GM18519 (cell line): ENCODE measurements at regions not wholly inside any gene's neighbourhood (a gene's known extent, or its start where the extent isn't known, plus 50 kb on each side); places are given as distances from the start of the nearest gene placed in this dataset.

Experiments used
- ATAC-seq: cut with Tn5 transposase; IDR thresholded peaks from one replicate; pipeline ENCODE4 v1.9.1; 2021; ENCODE audit warnings: mild to moderate bottlenecking, moderate library complexity; ENCODE audit not compliant: unreplicated experiment, low FRiP score

- no peak for ATAC-seq
These were observed 96.9 kb upstream of the ARMC2 start for GRCh38 chr6:108751282-108751681.

GRCh38 chr6:108751851-108752732 lies 96.1 kb upstream of the ARMC2 start:
- no peak for ATAC-seq

DNA sequence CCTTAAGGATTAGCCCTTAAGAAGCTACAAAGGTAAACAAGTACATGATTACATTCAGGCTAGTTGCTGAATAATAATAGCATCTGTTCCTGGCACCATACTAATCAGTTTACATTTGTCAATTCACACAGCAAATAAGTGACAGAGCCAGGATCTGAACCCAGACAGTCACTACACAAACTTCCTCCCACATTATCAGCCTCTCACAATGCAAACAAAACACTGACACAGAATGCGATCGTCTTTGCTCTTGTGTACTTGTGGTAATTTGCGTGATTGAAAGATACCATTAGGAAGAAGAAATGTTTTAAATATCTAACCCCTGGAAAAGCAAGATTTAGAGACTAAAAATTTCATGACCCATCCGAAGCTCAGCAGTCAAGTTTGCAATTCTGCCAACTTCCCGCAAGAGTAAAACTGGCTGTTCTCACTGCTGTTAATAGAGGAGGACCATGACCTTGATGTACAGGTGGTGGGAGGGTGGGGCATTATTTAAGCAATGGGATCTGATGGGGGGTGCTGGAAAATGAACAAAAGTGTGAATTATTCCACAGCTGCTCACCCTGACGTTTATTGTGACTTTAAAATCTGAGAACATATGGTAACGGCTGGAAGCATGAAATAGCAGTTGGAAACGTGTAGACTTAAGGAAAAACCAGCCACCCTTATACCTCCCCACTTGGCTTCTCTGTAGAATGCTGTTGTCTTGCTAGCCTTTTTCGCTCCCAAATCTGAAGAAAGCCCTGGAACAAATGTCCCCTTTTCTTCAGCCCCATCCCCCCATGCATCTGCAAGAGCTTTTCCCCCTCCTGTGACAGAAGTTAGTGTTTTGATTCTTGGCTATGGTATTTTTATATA lies 95.3 kb upstream of the ARMC2 start:
- ATAC-seq = no peak

GRCh38 chr6:108755257-108756240 lies 92.7 kb upstream of the ARMC2 start:
- ATAC-seq = no peak

GRCh38 chr6:108757357-108757756 lies 90.9 kb upstream of the ARMC2 start:
- no peak for ATAC-seq

DNA sequence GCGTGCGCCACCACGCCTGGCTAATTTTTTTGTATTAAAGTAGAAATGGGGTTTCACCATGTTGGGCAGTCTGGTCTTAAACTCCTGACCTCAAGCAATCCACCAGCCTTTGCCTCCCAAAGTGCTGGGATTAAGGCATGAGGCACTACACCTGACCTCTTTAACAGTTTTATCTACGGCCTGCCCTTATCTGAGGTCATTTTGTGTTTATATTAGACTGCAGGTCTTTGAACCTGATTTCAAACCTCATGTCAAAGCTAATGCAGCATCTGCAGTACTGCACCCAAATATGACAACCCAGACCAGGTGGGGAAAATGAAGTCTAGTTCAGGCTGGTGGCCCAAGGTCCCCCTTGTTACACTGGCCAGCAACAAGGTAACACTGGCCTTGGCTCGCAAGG lies 89.3 kb upstream of the ARMC2 start:
- ATAC-seq = no peak

GRCh38 chr6:108760126-108761050 lies 87.8 kb upstream of the ARMC2 start:
- no peak for ATAC-seq

DNA sequence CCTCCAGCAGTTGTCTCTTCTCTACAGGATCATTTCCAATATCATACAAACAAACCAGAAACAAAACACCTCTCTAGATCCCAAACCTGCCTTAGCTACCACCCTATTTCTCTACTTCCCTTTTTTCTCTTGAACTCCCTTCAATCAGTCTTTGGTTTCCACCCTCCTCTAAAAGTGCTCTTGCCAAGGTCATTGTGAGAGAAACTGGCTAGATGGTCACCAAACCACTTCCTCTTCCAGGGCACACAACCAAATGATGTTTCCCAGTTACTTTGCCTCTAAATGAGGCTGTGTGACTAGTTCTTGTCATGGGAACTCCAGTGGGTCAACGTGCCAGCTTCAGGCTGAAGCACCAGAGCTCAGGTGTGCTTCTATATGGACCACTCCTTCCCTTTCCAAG lies 85.8 kb upstream of the ARMC2 start:
- ATAC-seq = no peak

GRCh38 chr6:108763931-108764579 lies 84.2 kb upstream of the ARMC2 start:
- ATAC-seq = no peak

GRCh38 chr6:108764580-108764950 lies 83.7 kb upstream of the ARMC2 start:
- no peak for ATAC-seq

GRCh38 chr6:108765495-108765894 lies 82.7 kb upstream of the ARMC2 start:
- ATAC-seq = no peak

DNA sequence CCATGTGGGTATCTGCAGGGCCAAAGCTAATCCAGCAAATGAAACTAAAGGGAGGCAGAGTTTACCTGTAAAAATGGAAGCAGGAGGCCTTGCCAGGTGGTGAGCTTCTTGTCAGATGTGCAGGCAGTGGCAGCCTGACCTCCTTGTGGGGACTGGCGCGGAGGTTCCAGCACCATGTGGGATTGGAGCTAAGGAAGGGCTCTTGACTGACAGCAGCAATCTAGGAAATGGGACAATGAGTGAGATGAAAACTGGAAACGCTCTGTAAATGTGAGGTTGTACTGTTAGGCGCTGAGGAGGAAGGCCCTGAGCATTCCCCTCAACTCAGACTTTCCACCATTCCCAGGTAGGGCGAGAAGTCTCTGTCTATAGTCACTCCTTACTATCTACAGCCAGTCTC lies 81.8 kb upstream of the ARMC2 start:
- no peak for ATAC-seq

DNA sequence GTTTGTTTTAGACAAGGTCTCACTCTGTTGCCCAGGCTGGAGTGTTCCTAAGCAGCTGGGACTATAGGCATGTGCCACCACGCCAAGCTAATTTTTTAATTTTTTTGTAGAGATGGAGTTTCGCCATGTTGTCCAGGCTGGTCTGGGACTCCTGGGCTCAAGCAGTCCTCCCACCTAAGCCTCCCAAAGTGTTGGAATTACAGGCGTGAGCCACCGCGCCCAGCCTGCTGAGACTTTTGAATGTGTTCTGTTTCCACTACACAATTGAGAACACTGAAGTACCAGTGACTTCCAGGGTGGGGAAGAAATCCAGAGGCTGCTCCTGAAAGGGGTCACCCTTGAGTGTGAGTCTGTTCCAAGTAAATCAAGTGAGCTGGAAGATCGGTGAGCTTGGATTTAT lies 81.3 kb upstream of the ARMC2 start:
- ATAC-seq = no peak

DNA sequence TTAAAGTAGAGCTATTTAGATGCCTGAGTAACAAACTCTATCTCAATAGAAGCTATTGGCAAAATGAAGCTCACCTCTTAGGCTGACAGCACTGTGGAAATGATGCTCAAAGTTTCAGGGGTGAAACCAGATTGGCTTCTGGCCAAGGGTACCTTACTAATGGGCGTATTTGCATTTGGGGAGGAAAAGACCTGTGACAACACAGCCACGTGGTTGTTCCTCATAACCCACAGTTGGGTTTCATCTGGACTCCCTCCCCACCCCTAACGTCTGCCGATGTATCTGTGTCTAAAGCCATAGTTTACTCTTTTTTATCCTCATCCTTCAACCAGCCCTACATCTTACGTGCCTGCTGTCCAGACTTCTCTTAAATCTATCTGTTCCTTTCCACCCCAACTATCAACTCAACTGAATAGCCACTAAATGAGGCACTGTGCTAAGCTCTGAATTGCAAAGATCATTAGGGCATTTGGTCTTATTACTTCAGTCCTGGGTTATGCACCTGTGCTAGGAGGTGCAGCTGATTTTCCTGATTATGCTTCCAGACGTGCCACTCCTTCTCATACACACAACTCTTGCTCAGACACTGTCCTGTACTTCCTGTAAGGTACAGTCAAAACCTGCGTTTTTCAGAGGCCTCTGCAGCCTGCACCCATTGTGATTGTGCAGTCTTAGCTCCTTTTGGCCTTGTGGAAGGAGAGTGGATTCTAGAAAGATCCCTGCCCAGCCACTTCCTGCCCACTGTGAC lies 80.6 kb upstream of the ARMC2 start:
- no peak for ATAC-seq

GRCh38 chr6:108768166-108768555 lies 80.1 kb upstream of the ARMC2 start:
- ATAC-seq = no peak

DNA sequence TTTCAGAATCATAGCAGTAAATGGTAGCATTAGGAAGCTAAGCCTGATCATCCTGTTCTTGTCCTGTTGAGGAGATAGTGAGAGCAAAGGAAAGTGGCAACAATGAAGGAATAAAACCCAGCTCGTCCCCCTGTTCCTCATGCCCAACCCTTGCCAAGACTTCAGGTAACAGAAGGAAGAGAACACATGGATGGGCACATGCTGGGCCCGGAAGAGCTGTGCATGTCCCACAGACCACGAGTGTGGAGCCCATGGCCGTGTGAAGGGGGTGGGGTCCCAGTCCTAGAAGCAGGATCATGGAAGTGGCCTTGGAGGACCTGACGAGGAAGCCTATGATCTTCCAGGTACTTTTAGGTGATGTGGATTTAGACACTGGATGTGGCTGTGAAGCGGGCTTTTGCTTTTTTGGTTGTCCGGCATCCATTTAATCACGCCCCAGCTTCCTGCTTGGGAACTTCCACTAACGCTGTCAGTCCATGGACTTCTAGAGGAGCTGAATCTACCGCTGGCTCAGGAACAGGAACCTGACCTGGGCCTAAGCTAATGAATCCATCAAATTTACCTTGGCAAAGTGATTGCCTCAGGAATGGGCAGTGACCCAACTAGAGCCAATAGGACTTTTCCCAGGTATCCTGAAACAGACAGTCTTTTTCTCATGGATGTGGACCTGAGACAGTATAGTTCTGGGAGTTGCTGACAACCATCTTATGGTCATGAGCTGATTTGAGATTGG lies 79.3 kb upstream of the ARMC2 start:
- ATAC-seq = no peak

DNA sequence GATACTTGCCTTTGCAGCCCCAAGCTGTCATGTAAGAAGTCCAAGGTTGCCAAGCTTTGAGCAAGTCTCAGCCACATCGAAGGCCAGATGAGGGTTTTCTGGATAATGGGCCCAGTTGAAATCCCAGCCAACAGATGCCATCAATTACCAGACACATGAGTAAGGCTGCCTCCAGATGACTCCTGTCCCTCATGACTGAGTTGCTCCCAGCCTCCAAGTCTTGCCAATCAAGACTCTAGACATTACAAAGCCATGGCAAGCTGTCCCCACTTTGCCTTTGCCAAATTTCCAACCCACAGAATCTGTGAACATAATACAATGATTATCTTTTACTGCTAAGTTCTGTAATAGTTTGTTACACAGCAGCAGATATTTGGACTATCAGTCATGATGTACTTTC lies 76.8 kb upstream of the ARMC2 start:
- ATAC-seq = no peak

GRCh38 chr6:108774555-108774954 lies 73.7 kb upstream of the ARMC2 start:
- no peak for ATAC-seq
